H1 (cell line): ENCODE measurements at regions not wholly inside any gene's neighbourhood (a gene's known extent, or its start where the extent isn't known, plus 50 kb on each side); places are given as distances from the start of the nearest gene placed in this dataset.
A peak's percentile ranks its signal among the peaks of the same experiment; 100 is the strongest.

Experiments
- CTCF ChIA-PET: fragments of 300-600 bp; sonication (Branson Sonifier 250); formaldehyde crosslinking; loops from one replicate; lab custom pipeline; 2021; ENCODE audit not compliant: partially characterized antibody; lab: Charles Lee
- POLR2A ChIA-PET: fragments of 300-600 bp; sonication (Branson Sonifier 250); formaldehyde crosslinking; loops from one replicate; lab custom pipeline; 2021; ENCODE audit warnings: inconsistent platforms; ENCODE audit not compliant: partially characterized antibody; lab: Charles Lee
- DNase-seq, 2 experiments: peaks; one replicate each; pipeline versions ENCODE4 v3.0.0 to v3.0.0-alpha.2; 2010 to 2022; ENCODE audit warnings: low spot score in 2 of 2, low read depth in 1 of 2, mixed read lengths in 1 of 2
- FAIRE-seq: peaks from 2 replicates; lab custom pipeline; 2011; peaks lifted over from hg19 to GRCh38; lab: Jason Lieb, UNC
- H2AFZ ChIP-seq: 2 replicates; pipeline ENCODE4 v1.8.1; 2012; ENCODE audit warnings: low read length, inconsistent platforms
- H2AK5ac ChIP-seq: 2 replicates; pipeline ENCODE4 v1.6.1; 2013; ENCODE audit warnings: low read depth, low read length
- H2BK120ac ChIP-seq: replicated peaks from 2 replicates; pipeline ENCODE3; 2013; ENCODE audit warnings: low read depth, low read length, inconsistent platforms
- H2BK12ac ChIP-seq: 2 replicates; pipeline ENCODE4 v1.6.1; 2013; ENCODE audit warnings: low read depth, low read length
- H2BK15ac ChIP-seq: 2 replicates; pipeline ENCODE4 v1.6.1; 2013; ENCODE audit warnings: low read length
- H2BK20ac ChIP-seq: 2 replicates; pipeline ENCODE4 v1.6.1; 2013; ENCODE audit warnings: low read length
- H2BK5ac ChIP-seq: 2 replicates; pipeline ENCODE4 v1.6.1; 2013; ENCODE audit warnings: low read depth, low read length
- H3K14ac ChIP-seq: 2 replicates; pipeline ENCODE4 v1.6.1; 2013; ENCODE audit warnings: inconsistent platforms; ENCODE audit not compliant: insufficient read length
- H3K18ac ChIP-seq: 2 replicates; pipeline ENCODE4 v1.6.1; 2013; ENCODE audit warnings: low read length; ENCODE audit errors: extremely low read depth
- H3K23ac ChIP-seq: 2 replicates; pipeline ENCODE4 v1.6.1; 2013; ENCODE audit warnings: inconsistent platforms; ENCODE audit not compliant: insufficient read length
- H3K23me2 ChIP-seq: 2 replicates; pipeline ENCODE4 v1.6.1; 2013; ENCODE audit warnings: low read depth, low read length
- H3K27ac ChIP-seq: 2 replicates; pipeline ENCODE4 v1.6.1; 2011; ENCODE audit warnings: low read depth, low read length, inconsistent platforms
- H3K27me3 ChIP-seq, 4 experiments: replicated peaks in 1 of 4; 1 replicate in 1 of 4; 2 replicates in 3 of 4; pipeline versions ENCODE4 v1.6.1 to v1.8.1; 2011 to 2013; ENCODE audit warnings: low read length in 3 of 4, mild to moderate bottlenecking in 3 of 4, inconsistent platforms in 2 of 4, mixed read lengths in 2 of 4, moderate library complexity in 1 of 4; ENCODE audit not compliant: control insufficient read depth in 3 of 4, insufficient read depth in 3 of 4; ENCODE audit errors: extremely low read depth in 1 of 4
- H3K36me3 ChIP-seq, 4 experiments: 2 replicates each; pipeline versions ENCODE4 v1.6.1 to v1.8.1; 2011 to 2013; ENCODE audit warnings: mild to moderate bottlenecking in 4 of 4, low read length in 3 of 4, moderate library complexity in 2 of 4, control low read depth in 1 of 4, inconsistent platforms in 1 of 4; ENCODE audit not compliant: insufficient read depth in 4 of 4, control insufficient read depth in 2 of 4
- H3K4ac ChIP-seq: replicated peaks from 2 replicates; pipeline ENCODE3; 2013; ENCODE audit warnings: low read length, low read depth, mixed read lengths, inconsistent platforms; ENCODE audit not compliant: insufficient read length
- H3K4me1 ChIP-seq, 4 experiments: replicated peaks in 1 of 4; 1 replicate in 1 of 4; 2 replicates in 3 of 4; pipeline versions ENCODE4 v1.6.1 to v1.8.1; 2011 to 2013; ENCODE audit warnings: low read length in 3 of 4, inconsistent platforms in 2 of 4, mixed read lengths in 1 of 4; ENCODE audit not compliant: insufficient read depth in 4 of 4, control insufficient read depth in 3 of 4
- H3K4me2 ChIP-seq, 2 experiments: 2 replicates each; pipeline versions ENCODE4 v1.6.1 to v1.8.1; 2011 to 2013; ENCODE audit warnings: low read depth in 2 of 2, low read length in 2 of 2, control low read depth in 1 of 2, inconsistent platforms in 1 of 2, mild to moderate bottlenecking in 1 of 2; ENCODE audit not compliant: insufficient read depth in 1 of 2
- H3K4me3 ChIP-seq, 4 experiments: fragments of 200-600, 300-600 bp in 1 of 4; sonication (generic), shearing (Covaris generic), sonication (Bioruptor Twin) in 1 of 4; 2 replicates each; pipeline versions ENCODE4 v1.5.1 to v1.8.1; 2011 to 2016; ENCODE audit warnings: low read length in 4 of 4, low read depth in 3 of 4, control low read depth in 2 of 4, inconsistent platforms in 2 of 4, mild to moderate bottlenecking in 2 of 4, mixed read lengths in 1 of 4, moderate library complexity in 1 of 4; ENCODE audit not compliant: insufficient read depth in 2 of 4; ENCODE audit errors: extremely low read depth in 1 of 4
- H3K56ac ChIP-seq: replicated peaks from 2 replicates; pipeline ENCODE3; 2013; ENCODE audit warnings: low read depth, mild to moderate bottlenecking, mixed read lengths, low read length, inconsistent platforms; ENCODE audit not compliant: insufficient read length
- H3K79me1 ChIP-seq: 2 replicates; pipeline ENCODE4 v1.6.1; 2013; ENCODE audit warnings: low read depth, low read length, control low read depth
- H3K79me2 ChIP-seq, 2 experiments: 2 replicates each; pipeline versions ENCODE4 v1.6.1 to v1.8.1; 2012 to 2013; ENCODE audit warnings: low read length in 2 of 2, mild to moderate bottlenecking in 2 of 2, inconsistent platforms in 1 of 2; ENCODE audit not compliant: insufficient read depth in 2 of 2, control insufficient read depth in 1 of 2
- H3K9ac ChIP-seq, 4 experiments: replicated peaks in 1 of 4; 1 replicate in 1 of 4; 2 replicates in 3 of 4; pipeline versions ENCODE4 v1.6.1 to v1.8.1; 2011 to 2013; ENCODE audit warnings: low read depth in 3 of 4, low read length in 3 of 4, control low read depth in 2 of 4, mild to moderate bottlenecking in 2 of 4, moderate library complexity in 2 of 4, inconsistent platforms in 1 of 4; ENCODE audit errors: extremely low read depth in 1 of 4
- H3K9me3 ChIP-seq, 2 experiments: 2 replicates each; pipeline versions ENCODE4 v1.6.1 to v1.8.1; 2012 to 2013; ENCODE audit warnings: mild to moderate bottlenecking in 2 of 2, moderate library complexity in 2 of 2, control low read depth in 1 of 2, inconsistent platforms in 1 of 2, low read depth in 1 of 2, low read length in 1 of 2, mixed read lengths in 1 of 2; ENCODE audit not compliant: insufficient read depth in 2 of 2
- H4K20me1 ChIP-seq, 2 experiments: replicated peaks in 1 of 2; 2 replicates each; pipeline versions ENCODE3 to v1.8.1; 2011 to 2013; ENCODE audit warnings: inconsistent platforms in 2 of 2, low read length in 2 of 2, mild to moderate bottlenecking in 1 of 2; ENCODE audit not compliant: insufficient read depth in 2 of 2, control insufficient read depth in 1 of 2
- H4K5ac ChIP-seq: 2 replicates; pipeline ENCODE4 v1.6.1; 2013; ENCODE audit warnings: low read length, low read depth, mixed read lengths, inconsistent platforms; ENCODE audit not compliant: insufficient read length
- H4K8ac ChIP-seq: 2 replicates; pipeline ENCODE4 v1.8.0; 2013; ENCODE audit warnings: mild to moderate bottlenecking, moderate library complexity, low read length, inconsistent platforms; ENCODE audit not compliant: insufficient read depth; ENCODE audit errors: extremely low read depth
- H4K91ac ChIP-seq: replicated peaks from 2 replicates; pipeline ENCODE3; 2013; ENCODE audit warnings: low read length, mixed read lengths, inconsistent platforms; ENCODE audit not compliant: insufficient read length
- WGBS, 2 experiments: shearing (Covaris generic) in 1 of 2; methylation state at CpG; one replicate each; pipeline versions ENCODE4 v1.1.6 to v1.1.7; 2013 to 2015; ENCODE audit warnings: low lambda C conversion rate in 2 of 2, mixed read lengths in 2 of 2, inconsistent platforms in 1 of 2, low coverage in 1 of 2, missing lambda C conversion rate in 1 of 2; ENCODE audit not compliant: insufficient replicate concordance in 2 of 2, insufficient coverage in 1 of 2, insufficient read length in 1 of 2; ENCODE audit errors: extremely low coverage in 1 of 2, missing lambda C conversion rate in 1 of 2; 5-methylcytosine and 5-hydroxymethylcytosine counted together

DNA sequence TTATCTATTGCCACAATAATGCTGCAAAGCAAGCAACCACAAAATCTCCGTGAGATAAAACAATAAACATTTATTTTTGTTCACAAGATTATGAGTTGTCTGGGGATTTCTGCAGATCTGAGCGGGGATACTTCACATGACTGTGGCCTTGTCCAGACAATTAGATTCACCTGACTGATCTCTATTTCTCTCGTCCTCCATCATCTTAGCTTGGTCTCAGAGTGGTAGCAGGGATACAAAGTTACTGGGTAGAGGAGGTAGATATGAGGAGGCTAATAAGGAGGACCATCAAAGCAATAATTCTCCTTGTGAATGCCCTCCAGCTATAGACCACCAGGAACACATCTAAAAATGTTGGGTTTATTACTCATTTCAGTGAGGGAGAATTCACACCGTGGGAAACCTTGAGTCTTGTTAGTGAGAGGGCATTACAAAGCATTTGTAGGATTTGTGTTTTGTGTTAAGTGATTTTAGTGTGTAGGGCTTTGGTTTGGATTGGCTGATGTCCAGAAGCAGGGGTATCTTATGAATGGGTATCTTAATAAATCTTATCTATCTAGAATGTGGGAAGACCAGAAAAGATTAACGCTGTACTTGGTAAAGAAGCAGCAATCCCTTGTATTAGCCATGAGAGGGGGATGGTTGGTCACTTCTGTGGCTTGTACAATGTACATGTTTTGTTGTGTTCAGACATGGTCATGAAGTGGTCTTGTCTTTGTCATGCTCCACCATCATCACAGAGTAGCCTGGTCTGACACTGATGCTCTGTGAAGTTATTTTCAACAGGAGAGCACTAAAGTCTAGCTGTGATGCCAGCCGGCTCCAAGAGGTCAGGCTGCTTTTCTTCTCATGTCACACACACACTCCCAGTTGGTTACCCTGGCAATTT, 287.6 kb upstream of the STT3B start:
- Histone ChIP-seq H3K4me3 (no peak overlapping the region), H4K8ac (no peak overlapping the region), H3K27me3 (no peaks in the 10 kb centered on the region), H3K36me3 (no peaks in the 10 kb centered on the region), H3K4me1 (peaks cover 0 to 7% (median 5%) of the 10 kb centered on the region in 4 experiments; a peak in 2 of 7 replicates), H3K79me2 (no peaks in the 10 kb centered on the region), H3K9ac (no peak overlapping the region), H3K9me3 (no peaks in the 10 kb centered on the region), H2BK15ac (no peak overlapping the region), H3K27ac (no peak overlapping the region), H2BK12ac (no peak overlapping the region), H2BK120ac (no peak overlapping the region), H3K23ac (no peak overlapping the region), H3K4ac (no peak overlapping the region), H4K5ac (no peak overlapping the region), H3K56ac (no peak overlapping the region), H3K23me2 (no peaks in the 10 kb centered on the region), H2AK5ac (no peak overlapping the region), H2BK20ac (no peak overlapping the region), H4K91ac (no peak overlapping the region), H3K14ac (no peak overlapping the region), H4K20me1 (no peaks in the 10 kb centered on the region), H2AFZ (0 out of 2 replicates have a peak overlapping the region, but pooled peaks have one; percentile 23), H3K79me1 (no peaks in the 10 kb centered on the region), H3K18ac (no peak overlapping the region), H2BK5ac (no peak overlapping the region), H3K4me2 (no peak overlapping the region)
- WGBS, 2 experiments = 94% methylated on average over 6 of the region's 6 CpGs; no CpG with 5 or more reads in 1 of the 2 experiments
- POLR2A ChIA-PET = no interaction called here
- CTCF ChIA-PET = interaction anchor here (0.6 to 0.7 kb wide), 4 partner anchors 29 to 547 kb away, joined by 3 to 4 read pairs (median 3); no protein-coding TSS in a partner anchor
- no peak for DNase-seq
- no peak for FAIRE-seq
